ENCODE measurements at regions not wholly inside any gene's neighbourhood (a gene's known extent, or its start where the extent isn't known, plus 50 kb on each side); places are given as distances from the start of the nearest gene placed in this dataset.

DNA sequence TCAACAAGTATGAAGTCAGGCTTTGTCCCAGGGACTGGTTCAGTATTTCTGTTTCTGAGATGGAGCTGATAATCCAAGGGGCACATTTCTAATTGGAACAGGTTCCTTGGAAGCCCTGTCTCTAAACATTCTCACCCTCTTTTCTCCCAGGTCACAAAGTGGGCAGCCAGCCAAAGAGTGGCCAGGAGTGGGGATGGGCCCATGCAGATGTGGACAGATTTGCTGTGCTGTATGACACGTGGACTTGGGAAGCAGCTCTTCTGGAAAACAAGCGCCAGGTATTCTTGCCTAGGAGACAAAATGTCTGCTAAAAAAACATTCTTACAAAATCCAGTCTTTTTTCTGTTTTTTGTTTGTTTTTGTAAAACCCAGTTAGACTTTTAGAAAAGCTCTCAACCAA lies 140.2 kb downstream of the CD164 start (continued):
- TF ChIP-seq FOXK2 (conservative IDR thresholded peaks at IDR 0.05 in 1 of 2, IDR thresholded peaks at IDR 0.05 in 1 of 2; ENCODE audit: low read depth in 2 of 2) = peak in 1 of 2 experiments; percentile 19; a peak in 1 of 4 replicates
- 0 out of 2 replicates have a peak, but pooled peaks have one; percentile 31 for TF ChIP-seq EP400 (IDR thresholded peaks at IDR 0.05)
- peak; percentile 85 for TF ChIP-seq MYC (IDR thresholded peaks at IDR 0.05; ENCODE audit: low read depth, low read length)
- TF ChIP-seq MYC (CRISPR knock-in tag; IDR thresholded peaks at IDR 0.05; ENCODE audit: borderline replicate concordance, low read depth) = no peak
- 0 out of 2 replicates have a peak, but pooled peaks have one; percentile 5 for TF ChIP-seq TCF3 (CRISPR knock-in tag; IDR thresholded peaks at IDR 0.05)
- TF ChIP-seq, protein P1, sequence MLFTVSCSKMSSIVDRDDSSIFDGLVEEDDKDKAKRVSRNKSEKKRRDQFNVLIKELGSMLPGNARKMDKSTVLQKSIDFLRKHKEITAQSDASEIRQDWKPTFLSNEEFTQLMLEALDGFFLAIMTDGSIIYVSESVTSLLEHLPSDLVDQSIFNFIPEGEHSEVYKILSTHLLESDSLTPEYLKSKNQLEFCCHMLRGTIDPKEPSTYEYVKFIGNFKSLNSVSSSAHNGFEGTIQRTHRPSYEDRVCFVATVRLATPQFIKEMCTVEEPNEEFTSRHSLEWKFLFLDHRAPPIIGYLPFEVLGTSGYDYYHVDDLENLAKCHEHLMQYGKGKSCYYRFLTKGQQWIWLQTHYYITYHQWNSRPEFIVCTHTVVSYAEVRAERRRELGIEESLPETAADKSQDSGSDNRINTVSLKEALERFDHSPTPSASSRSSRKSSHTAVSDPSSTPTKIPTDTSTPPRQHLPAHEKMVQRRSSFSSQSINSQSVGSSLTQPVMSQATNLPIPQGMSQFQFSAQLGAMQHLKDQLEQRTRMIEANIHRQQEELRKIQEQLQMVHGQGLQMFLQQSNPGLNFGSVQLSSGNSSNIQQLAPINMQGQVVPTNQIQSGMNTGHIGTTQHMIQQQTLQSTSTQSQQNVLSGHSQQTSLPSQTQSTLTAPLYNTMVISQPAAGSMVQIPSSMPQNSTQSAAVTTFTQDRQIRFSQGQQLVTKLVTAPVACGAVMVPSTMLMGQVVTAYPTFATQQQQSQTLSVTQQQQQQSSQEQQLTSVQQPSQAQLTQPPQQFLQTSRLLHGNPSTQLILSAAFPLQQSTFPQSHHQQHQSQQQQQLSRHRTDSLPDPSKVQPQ (CRISPR knock-in tag; IDR thresholded peaks at IDR 0.05; ENCODE audit: borderline replicate concordance) = no peak
- TF ChIP-seq NFIC (IDR thresholded peaks at IDR 0.05) = peak; percentile 92
- peak; percentile 80 for TF ChIP-seq DMBX1 (CRISPR knock-in tag; IDR thresholded peaks at IDR 0.05; ENCODE audit: borderline replicate concordance)
- TF ChIP-seq MEIS2 (IDR thresholded peaks at IDR 0.05; ENCODE audit: partially characterized antibody) = peak; percentile 16
- TF ChIP-seq, protein P2, sequence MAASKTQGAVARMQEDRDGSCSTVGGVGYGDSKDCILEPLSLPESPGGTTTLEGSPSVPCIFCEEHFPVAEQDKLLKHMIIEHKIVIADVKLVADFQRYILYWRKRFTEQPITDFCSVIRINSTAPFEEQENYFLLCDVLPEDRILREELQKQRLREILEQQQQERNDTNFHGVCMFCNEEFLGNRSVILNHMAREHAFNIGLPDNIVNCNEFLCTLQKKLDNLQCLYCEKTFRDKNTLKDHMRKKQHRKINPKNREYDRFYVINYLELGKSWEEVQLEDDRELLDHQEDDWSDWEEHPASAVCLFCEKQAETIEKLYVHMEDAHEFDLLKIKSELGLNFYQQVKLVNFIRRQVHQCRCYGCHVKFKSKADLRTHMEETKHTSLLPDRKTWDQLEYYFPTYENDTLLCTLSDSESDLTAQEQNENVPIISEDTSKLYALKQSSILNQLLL (CRISPR knock-in tag; IDR thresholded peaks at IDR 0.05; ENCODE audit: borderline replicate concordance) = no peak
- TF ChIP-seq L3MBTL2 (IDR thresholded peaks at IDR 0.05) = peak; percentile 70
- TF ChIP-seq MTA2 (IDR thresholded peaks at IDR 0.05; ENCODE audit: low read depth) = no peak
- no peak for TF ChIP-seq ZNF79 (CRISPR knock-in tag; IDR thresholded peaks at IDR 0.05; ENCODE audit: low read depth)
- TF ChIP-seq, protein P3, sequence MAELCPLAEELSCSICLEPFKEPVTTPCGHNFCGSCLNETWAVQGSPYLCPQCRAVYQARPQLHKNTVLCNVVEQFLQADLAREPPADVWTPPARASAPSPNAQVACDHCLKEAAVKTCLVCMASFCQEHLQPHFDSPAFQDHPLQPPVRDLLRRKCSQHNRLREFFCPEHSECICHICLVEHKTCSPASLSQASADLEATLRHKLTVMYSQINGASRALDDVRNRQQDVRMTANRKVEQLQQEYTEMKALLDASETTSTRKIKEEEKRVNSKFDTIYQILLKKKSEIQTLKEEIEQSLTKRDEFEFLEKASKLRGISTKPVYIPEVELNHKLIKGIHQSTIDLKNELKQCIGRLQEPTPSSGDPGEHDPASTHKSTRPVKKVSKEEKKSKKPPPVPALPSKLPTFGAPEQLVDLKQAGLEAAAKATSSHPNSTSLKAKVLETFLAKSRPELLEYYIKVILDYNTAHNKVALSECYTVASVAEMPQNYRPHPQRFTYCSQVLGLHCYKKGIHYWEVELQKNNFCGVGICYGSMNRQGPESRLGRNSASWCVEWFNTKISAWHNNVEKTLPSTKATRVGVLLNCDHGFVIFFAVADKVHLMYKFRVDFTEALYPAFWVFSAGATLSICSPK (IDR thresholded peaks at IDR 0.05; ENCODE audit: borderline replicate concordance) = no peak
- no peak for TF ChIP-seq STAT5B (CRISPR knock-in tag; IDR thresholded peaks at IDR 0.05)
- TF ChIP-seq, protein P4, sequence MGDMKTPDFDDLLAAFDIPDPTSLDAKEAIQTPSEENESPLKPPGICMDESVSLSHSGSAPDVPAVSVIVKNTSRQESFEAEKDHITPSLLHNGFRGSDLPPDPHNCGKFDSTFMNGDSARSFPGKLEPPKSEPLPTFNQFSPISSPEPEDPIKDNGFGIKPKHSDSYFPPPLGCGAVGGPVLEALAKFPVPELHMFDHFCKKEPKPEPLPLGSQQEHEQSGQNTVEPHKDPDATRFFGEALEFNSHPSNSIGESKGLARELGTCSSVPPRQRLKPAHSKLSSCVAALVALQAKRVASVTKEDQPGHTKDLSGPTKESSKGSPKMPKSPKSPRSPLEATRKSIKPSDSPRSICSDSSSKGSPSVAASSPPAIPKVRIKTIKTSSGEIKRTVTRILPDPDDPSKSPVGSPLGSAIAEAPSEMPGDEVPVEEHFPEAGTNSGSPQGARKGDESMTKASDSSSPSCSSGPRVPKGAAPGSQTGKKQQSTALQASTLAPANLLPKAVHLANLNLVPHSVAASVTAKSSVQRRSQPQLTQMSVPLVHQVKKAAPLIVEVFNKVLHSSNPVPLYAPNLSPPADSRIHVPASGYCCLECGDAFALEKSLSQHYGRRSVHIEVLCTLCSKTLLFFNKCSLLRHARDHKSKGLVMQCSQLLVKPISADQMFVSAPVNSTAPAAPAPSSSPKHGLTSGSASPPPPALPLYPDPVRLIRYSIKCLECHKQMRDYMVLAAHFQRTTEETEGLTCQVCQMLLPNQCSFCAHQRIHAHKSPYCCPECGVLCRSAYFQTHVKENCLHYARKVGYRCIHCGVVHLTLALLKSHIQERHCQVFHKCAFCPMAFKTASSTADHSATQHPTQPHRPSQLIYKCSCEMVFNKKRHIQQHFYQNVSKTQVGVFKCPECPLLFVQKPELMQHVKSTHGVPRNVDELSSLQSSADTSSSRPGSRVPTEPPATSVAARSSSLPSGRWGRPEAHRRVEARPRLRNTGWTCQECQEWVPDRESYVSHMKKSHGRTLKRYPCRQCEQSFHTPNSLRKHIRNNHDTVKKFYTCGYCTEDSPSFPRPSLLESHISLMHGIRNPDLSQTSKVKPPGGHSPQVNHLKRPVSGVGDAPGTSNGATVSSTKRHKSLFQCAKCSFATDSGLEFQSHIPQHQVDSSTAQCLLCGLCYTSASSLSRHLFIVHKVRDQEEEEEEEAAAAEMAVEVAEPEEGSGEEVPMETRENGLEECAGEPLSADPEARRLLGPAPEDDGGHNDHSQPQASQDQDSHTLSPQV (IDR thresholded peaks at IDR 0.05) = peak; percentile 63; the same call in 1 of the 2 replicates
- TF ChIP-seq, protein P5, sequence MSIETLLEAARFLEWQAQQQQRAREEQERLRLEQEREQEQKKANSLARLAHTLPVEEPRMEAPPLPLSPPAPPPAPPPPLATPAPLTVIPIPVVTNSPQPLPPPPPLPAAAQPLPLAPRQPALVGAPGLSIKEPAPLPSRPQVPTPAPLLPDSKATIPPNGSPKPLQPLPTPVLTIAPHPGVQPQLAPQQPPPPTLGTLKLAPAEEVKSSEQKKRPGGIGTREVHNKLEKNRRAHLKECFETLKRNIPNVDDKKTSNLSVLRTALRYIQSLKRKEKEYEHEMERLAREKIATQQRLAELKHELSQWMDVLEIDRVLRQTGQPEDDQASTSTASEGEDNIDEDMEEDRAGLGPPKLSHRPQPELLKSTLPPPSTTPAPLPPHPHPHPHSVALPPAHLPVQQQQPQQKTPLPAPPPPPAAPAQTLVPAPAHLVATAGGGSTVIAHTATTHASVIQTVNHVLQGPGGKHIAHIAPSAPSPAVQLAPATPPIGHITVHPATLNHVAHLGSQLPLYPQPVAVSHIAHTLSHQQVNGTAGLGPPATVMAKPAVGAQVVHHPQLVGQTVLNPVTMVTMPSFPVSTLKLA (conservative IDR thresholded peaks at IDR 0.05) = peak; percentile 46 to 54; a peak in 2 of 4 replicates

Data from K562 (cell line).